NCI-H146 treated with DMSO at 0.1 percent for 48 hours (cell line): ENCODE measurements at regions not wholly inside any gene's neighbourhood (a gene's known extent, or its start where the extent isn't known, plus 50 kb on each side); places are given as distances from the start of the nearest gene placed in this dataset.

Experiments used
- DNase-seq: peaks from one replicate; lab custom pipeline; 2025; ENCODE audit not compliant: unreplicated experiment; lab: John Stamatoyannopoulos, UW

- no peak for DNase-seq
These were observed 301.0 kb upstream of the POU3F1 start for GRCh38 chr1:38347446-38348175.

GRCh38 chr1:38344716-38345115, 298.1 kb upstream of the POU3F1 start:
- no peak for DNase-seq

GRCh38 chr1:38341694-38342093, 295.1 kb upstream of the POU3F1 start:
- no peak for DNase-seq

GRCh38 chr1:38340409-38340808, 293.8 kb upstream of the POU3F1 start:
- DNase-seq = no peak

GRCh38 chr1:38337711-38338110, 291.1 kb upstream of the POU3F1 start:
- no peak for DNase-seq

GRCh38 chr1:38336961-38337360, 290.4 kb upstream of the POU3F1 start:
- no peak for DNase-seq

GRCh38 chr1:38336301-38336923, 289.8 kb upstream of the POU3F1 start:
- no peak for DNase-seq

GRCh38 chr1:38334930-38335592, 288.5 kb upstream of the POU3F1 start:
- DNase-seq = no peak

- DNase-seq = no peak
These were observed 286.2 kb upstream of the POU3F1 start for GRCh38 chr1:38332649-38333310.

- DNase-seq = no peak
These were observed 285.1 kb upstream of the POU3F1 start for GRCh38 chr1:38331496-38332210.

- DNase-seq = no peak
These were observed 284.2 kb upstream of the POU3F1 start for GRCh38 chr1:38330799-38331198.

GRCh38 chr1:38329644-38330043, 283.1 kb upstream of the POU3F1 start:
- no peak for DNase-seq

GRCh38 chr1:38328278-38329035, 281.9 kb upstream of the POU3F1 start:
- DNase-seq = no peak

- no peak for DNase-seq
These were observed 281.0 kb upstream of the POU3F1 start for GRCh38 chr1:38327559-38327973.

GRCh38 chr1:38326856-38327255, 280.3 kb upstream of the POU3F1 start:
- no peak for DNase-seq

- DNase-seq = no peak
These were observed 279.5 kb upstream of the POU3F1 start for GRCh38 chr1:38326135-38326534.

- no peak for DNase-seq
These were observed 266.2 kb upstream of the POU3F1 start for GRCh38 chr1:38312753-38313152.

- no peak for DNase-seq
These were observed 263.5 kb upstream of the POU3F1 start for GRCh38 chr1:38310079-38310478.

- no peak for DNase-seq
These were observed 262.2 kb upstream of the POU3F1 start for GRCh38 chr1:38308780-38309179.

GRCh38 chr1:38305666-38306065, 259.1 kb upstream of the POU3F1 start:
- DNase-seq = no peak
